Pancreas (tissue), 10 donors: ENCODE measurements at regions not wholly inside any gene's neighbourhood (a gene's known extent, or its start where the extent isn't known, plus 50 kb on each side); places are given as distances from the start of the nearest gene placed in this dataset.

ENCODE experiments used
- ATAC-seq, 4 donors: fragments of 200-7000 bp; cut with Tn5 transposase; one replicate each; pipeline versions ENCODE4 v1.8.0 to v1.9.1; 2020; ENCODE audit warnings: mild to moderate bottlenecking in 4 of 4, moderate library complexity in 4 of 4
- DNase-seq, 6 donors: peaks; one replicate each; pipeline ENCODE4 v3.0.0-alpha.2; 2020
- FAIRE-seq: peaks from 2 replicates; lab custom pipeline; 2012; peaks lifted over from hg19 to GRCh38; lab: Jason Lieb, UNC
- H3K27ac ChIP-seq, 4 donors: fragments of 200-600 bp; sonication (generic); 1 replicate in 3 of 4; 2 replicates in 1 of 4; pipeline versions ENCODE4 v1.5.0 to v1.8.0; 2020
- H3K27me3 ChIP-seq, 4 donors: fragments of 200-600 bp; one replicate each; pipeline ENCODE4 v1.8.0; 2021
- H3K36me3 ChIP-seq, 3 donors: fragments of 200-600 bp; sonication (generic) in 1 of 3; one replicate each; pipeline versions ENCODE4 v1.5.0 to v1.8.0; 2020 to 2021
- H3K4me1 ChIP-seq, 3 donors: fragments of 200-600 bp; one replicate each; pipeline ENCODE4 v1.8.0; 2021
- H3K4me3 ChIP-seq, 4 donors: fragments of 200-600 bp; sonication (generic) in 2 of 4; one replicate each; pipeline versions ENCODE4 v1.5.0 to v1.8.0; 2020 to 2021
- H3K9me3 ChIP-seq, 4 donors: fragments of 200-600 bp; one replicate each; pipeline ENCODE4 v1.8.0; 2021
- CTCF ChIP-seq, 4 donors: fragments of 200-600 bp; sonication (generic) in 3 of 4; IDR thresholded peaks; one replicate each; pipeline versions ENCODE4 v1.5.0 to v1.8.0; 2021; ENCODE audit warnings: antibody characterized with exemption in 4 of 4
- WGBS, 2 donors: extraction: QIAGEN DNeasy Blood & Tissue Kit; methylation state at CpG; one replicate each; pipeline ENCODE4 v1.1.7; 2013; 5-methylcytosine and 5-hydroxymethylcytosine counted together
- intact Hi-C, 3 donors: fragments of 100-400 bp; cut with DNase I; formaldehyde crosslinking; loops; one replicate each; pipeline versions ENCODE4 v1.11.1 to v1.14.2; 2022
- donor health status: healthy with polysubstance abuse.
- donor health status: DM: no; HTN: no; CAD: no; lungs with moderate emphysema.
- donor health status: DM: no; HTN: no; CAD: no.
- donor health status: control.
- donor health status: control.
- donor health status: Bipolar disorder and iron deficiency.
- donor health status: DM: yes; HTN: yes; CAD: no.
- donor health status: DM: no; HTN: no; CAD: no.
- donor health status: DM: no; HTN: no; CAD: no.
- donor health status: DM: yes; HTN: yes; CAD: no.

GRCh38 chr1:194537521-194537920, 1351.1 kb upstream of the B3GALT2 start:
- DNase-seq, result no peak
- no peak for TF ChIP-seq CTCF (IDR thresholded peaks at IDR 0.05)
- H3K36me3 ChIP-seq, result no peaks in the 10 kb centered on the region
- no peak overlapping the region for H3K27ac ChIP-seq
- no peak for ATAC-seq
- H3K4me3 ChIP-seq, result no peak overlapping the region
- no peaks in the 10 kb centered on the region for H3K4me1 ChIP-seq
- FAIRE-seq, result no peak
- H3K9me3 ChIP-seq, result no peaks in the 10 kb centered on the region
- intact Hi-C loops, result no loop called here
- no peaks in the 10 kb centered on the region for H3K27me3 ChIP-seq

GRCh38 chr1:194535369-194535768, 1349.0 kb upstream of the B3GALT2 start:
- peak in 1 of 6 donors; percentile 17 for DNase-seq

GRCh38 chr1:194534784-194535183, 1348.4 kb upstream of the B3GALT2 start:
- Histone ChIP-seq H3K36me3 (no peaks in the 10 kb centered on the region), H3K27ac (no peak overlapping the region), H3K27me3 (no peaks in the 10 kb centered on the region), H3K4me1 (no peaks in the 10 kb centered on the region), H3K9me3 (no peaks in the 10 kb centered on the region), H3K4me3 (no peak overlapping the region)
- no peak for FAIRE-seq
- DNase-seq, result no peak
- intact Hi-C loops, result no loop called here
- ATAC-seq, result no peak
- no peak for TF ChIP-seq CTCF (IDR thresholded peaks at IDR 0.05)
- WGBS, 2 donors, result 51 to 78% methylated on average over 6 of the region's 6 CpGs

More at GRCh38 chr1:194535369-194535768, 1349.0 kb upstream of the B3GALT2 start:
- no peak overlapping the region for H3K4me3 ChIP-seq
- no peaks in the 10 kb centered on the region for H3K27me3 ChIP-seq
- no peaks in the 10 kb centered on the region for H3K36me3 ChIP-seq
- no peak for TF ChIP-seq CTCF (IDR thresholded peaks at IDR 0.05)
- WGBS, 2 donors, result 16 to 19% methylated on average over 6 of the region's 6 CpGs
- intact Hi-C loops, result no loop called here
- FAIRE-seq, result no peak
- H3K27ac ChIP-seq, result no peak overlapping the region
- no peaks in the 10 kb centered on the region for H3K4me1 ChIP-seq
- no peak for ATAC-seq
- no peaks in the 10 kb centered on the region for H3K9me3 ChIP-seq

- H3K9me3 ChIP-seq, result no peaks in the 10 kb centered on the region
- no peak overlapping the region for H3K27ac ChIP-seq
- no peak for TF ChIP-seq CTCF (IDR thresholded peaks at IDR 0.05)
- intact Hi-C loops, result no loop called here
- H3K4me3 ChIP-seq, result no peak overlapping the region
- no peak for FAIRE-seq
- H3K36me3 ChIP-seq, result no peaks in the 10 kb centered on the region
- DNase-seq, result no peak
- ATAC-seq, result no peak
- H3K4me1 ChIP-seq, result no peaks in the 10 kb centered on the region
- WGBS, 2 donors, result 35 to 50% methylated on average over 2 of the region's 2 CpGs
- no peaks in the 10 kb centered on the region for H3K27me3 ChIP-seq
Measured at GRCh38 chr1:194533641-194534040, 1347.2 kb upstream of the B3GALT2 start.

GRCh38 chr1:194517567-194517966, 1331.2 kb upstream of the B3GALT2 start:
- no peak for ATAC-seq
- Histone ChIP-seq H3K27me3 (no peaks in the 10 kb centered on the region), H3K9me3 (no peaks in the 10 kb centered on the region), H3K36me3 (no peaks in the 10 kb centered on the region), H3K4me3 (no peak overlapping the region), H3K27ac (no peak overlapping the region), H3K4me1 (no peaks in the 10 kb centered on the region)
- no peak for FAIRE-seq
- 58 to 69% methylated on average over 3 of the region's 3 CpGs for WGBS, 2 donors
- no peak for TF ChIP-seq CTCF (IDR thresholded peaks at IDR 0.05)
- DNase-seq, result no peak
- intact Hi-C loops, result no loop called here
